MM.1S (cell line): ENCODE measurements at regions not wholly inside any gene's neighbourhood (a gene's known extent, or its start where the extent isn't known, plus 50 kb on each side); places are given as distances from the start of the nearest gene placed in this dataset.

ENCODE experiments used
- EZH2phosphoT487 ChIP-seq: fragments of 300-600 bp; sonication (generic); IDR thresholded peaks from 2 replicates; pipeline ENCODE4 v1.6.1; 2018; ENCODE audit warnings: antibody characterized with exemption, low read length
- TF ChIP-seq, protein P1 (sequence below): fragments of 300-600 bp; sonication (generic); IDR thresholded peaks from 2 replicates; pipeline ENCODE4 v1.5.1; 2016; ENCODE audit warnings: antibody characterized with exemption, low read length, mixed read lengths

DNA sequence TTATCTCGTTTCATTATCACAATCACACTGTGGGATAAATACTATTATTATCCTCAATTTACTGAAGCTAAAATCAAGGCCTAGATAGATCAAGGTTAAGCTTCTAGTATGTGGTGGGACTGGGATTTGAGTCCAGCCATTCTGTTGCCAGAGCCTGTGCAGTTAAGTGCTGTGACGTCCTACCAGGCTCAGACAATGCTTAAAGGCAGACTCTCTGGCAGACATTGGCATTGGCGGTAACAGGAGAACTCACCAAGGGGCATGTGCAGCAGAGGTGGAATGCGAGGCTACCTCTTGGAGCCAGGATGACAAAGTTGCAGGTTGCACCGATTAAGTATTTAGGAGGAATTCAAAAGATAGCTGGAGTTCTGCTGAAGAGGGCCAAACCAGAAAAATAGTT lies 155.6 kb upstream of the IFNG-AS1 start:
- TF ChIP-seq, protein P1, sequence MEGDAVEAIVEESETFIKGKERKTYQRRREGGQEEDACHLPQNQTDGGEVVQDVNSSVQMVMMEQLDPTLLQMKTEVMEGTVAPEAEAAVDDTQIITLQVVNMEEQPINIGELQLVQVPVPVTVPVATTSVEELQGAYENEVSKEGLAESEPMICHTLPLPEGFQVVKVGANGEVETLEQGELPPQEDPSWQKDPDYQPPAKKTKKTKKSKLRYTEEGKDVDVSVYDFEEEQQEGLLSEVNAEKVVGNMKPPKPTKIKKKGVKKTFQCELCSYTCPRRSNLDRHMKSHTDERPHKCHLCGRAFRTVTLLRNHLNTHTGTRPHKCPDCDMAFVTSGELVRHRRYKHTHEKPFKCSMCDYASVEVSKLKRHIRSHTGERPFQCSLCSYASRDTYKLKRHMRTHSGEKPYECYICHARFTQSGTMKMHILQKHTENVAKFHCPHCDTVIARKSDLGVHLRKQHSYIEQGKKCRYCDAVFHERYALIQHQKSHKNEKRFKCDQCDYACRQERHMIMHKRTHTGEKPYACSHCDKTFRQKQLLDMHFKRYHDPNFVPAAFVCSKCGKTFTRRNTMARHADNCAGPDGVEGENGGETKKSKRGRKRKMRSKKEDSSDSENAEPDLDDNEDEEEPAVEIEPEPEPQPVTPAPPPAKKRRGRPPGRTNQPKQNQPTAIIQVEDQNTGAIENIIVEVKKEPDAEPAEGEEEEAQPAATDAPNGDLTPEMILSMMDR = no peak
- TF ChIP-seq EZH2phosphoT487 = no peak
